ENCODE measurements at regions not wholly inside any gene's neighbourhood (a gene's known extent, or its start where the extent isn't known, plus 50 kb on each side); places are given as distances from the start of the nearest gene placed in this dataset.
"Not testable (repeated sequence)": the region's sequence is repeated elsewhere in the genome, so short reads cannot be mapped to it uniquely, and the experiment has no call there.

DNA sequence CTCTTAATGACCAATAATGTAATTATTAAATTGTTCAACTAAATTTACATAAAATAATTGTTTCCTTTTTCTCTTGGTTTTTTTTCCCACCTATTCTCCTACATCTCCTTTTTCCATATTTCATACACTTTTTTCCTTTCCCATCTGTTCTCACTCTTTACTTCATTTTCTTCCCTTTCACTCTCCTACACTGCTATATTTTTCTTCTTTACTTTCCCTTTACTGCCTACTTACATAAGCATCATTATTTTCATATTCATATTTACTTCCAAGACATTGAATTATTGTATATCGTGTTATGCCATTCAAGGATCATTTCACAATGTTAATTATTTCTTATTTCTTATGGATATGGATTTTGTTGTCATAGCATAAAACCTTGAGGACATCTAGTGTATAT, 1275.6 kb downstream of the NSUN3 start:
- no peak for DNase-seq (ENCODE audit: low read depth in 3 of 3, low spot score in 1 of 3)

DNA sequence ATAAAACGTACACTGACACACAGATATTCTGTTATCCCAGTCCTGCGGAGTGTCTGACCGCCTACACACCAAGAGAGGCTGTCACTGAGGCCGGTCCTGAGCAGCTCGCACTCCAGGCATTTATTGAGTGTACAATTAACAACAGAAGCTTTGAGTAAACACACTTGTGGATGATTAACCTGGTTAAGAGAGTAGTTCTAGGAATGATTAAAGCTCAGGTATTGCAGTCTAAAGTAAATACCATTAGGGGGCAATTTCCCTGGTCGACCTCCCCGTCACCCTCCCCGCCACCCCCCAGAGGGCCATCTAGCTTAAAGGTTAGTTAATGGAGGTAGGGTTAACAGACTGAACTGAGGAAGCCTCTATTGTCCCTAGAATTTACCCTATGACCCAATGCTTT, 1278.5 kb downstream of the NSUN3 start:
- DNase-seq (ENCODE audit: low read depth in 3 of 3, low spot score in 1 of 3), result no peak

- no peak for DNase-seq (ENCODE audit: low read depth in 3 of 3, low spot score in 1 of 3)
Observed at GRCh38 chr3:95343228-95343627, 1280.4 kb downstream of the NSUN3 start.

DNA sequence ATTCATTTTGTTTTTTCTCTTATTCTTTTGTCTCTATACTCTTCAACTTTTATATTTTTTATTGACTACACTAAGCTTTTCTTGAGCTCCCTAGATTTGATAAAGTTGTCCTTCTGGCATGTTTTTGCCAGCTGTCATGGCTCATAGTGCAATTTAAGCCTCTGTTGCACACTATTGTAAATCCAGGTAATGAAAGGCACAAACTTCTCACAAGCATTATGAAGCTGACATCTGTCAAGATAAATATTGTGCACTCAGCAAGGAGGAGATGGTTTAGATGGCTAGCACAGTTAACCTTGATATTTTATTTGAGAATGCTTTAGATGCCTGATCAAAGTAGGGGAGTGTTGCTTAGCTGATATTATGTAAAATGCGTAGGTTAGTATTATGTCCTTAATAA, 1280.9 kb downstream of the NSUN3 start:
- DNase-seq (ENCODE audit: low read depth in 3 of 3, low spot score in 1 of 3), result no peak

GRCh38 chr3:95347936-95348335, 1285.1 kb downstream of the NSUN3 start:
- not testable (repeated sequence) for DNase-seq (ENCODE audit: low read depth in 3 of 3, low spot score in 1 of 3)

GRCh38 chr3:95348879-95349278, 1286.0 kb downstream of the NSUN3 start:
- DNase-seq (ENCODE audit: low read depth in 3 of 3, low spot score in 1 of 3), result no peak

GRCh38 chr3:95350049-95350448, 1287.2 kb downstream of the NSUN3 start:
- DNase-seq (ENCODE audit: low read depth in 3 of 3, low spot score in 1 of 3), result no peak

- DNase-seq (ENCODE audit: low read depth in 3 of 3, low spot score in 1 of 3), result no peak
Observed at GRCh38 chr3:95351158-95351557, 1288.3 kb downstream of the NSUN3 start.

GRCh38 chr3:95352471-95352870, 1289.6 kb downstream of the NSUN3 start:
- no peak for DNase-seq (ENCODE audit: low read depth in 3 of 3, low spot score in 1 of 3)

GRCh38 chr3:95354489-95354888, 1291.6 kb downstream of the NSUN3 start:
- no peak for DNase-seq (ENCODE audit: low read depth in 3 of 3, low spot score in 1 of 3)

DNA sequence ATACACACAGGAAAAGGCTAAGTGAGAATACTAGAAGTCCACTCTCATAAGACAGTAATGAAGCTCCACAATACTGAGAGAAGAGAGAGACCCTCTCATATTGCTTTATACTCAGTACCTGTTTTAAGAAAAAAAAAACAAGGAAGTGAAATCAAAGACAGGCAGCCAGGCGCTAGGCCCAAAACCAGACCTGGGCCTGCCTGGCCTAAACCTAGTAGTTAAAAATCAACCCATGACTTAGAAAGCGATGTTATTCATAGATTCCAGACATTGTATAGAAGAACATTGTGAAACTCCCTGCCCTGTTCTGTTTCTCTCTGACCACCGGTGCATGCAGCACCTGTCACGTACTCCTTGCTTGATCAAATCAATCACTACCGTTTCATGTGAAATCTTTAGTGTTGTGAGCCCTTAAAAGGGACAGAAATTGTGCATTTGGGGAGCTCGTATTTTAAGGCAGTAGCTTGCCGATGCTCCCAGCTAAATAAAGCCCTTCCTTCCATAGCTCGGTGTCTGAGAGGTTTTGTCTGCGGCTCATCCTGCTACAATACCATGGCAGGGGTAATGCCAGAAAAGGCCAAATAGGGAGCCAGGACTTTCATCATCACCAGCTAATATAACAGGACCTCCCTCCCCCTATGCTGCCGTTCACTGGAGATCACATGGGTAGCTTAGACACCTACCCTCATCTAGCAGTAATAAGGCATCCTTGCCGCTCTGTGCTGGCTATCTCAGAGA, 1294.1 kb downstream of the NSUN3 start:
- no peak for DNase-seq (ENCODE audit: low read depth in 3 of 3, low spot score in 1 of 3)

GRCh38 chr3:95387242-95388021, 1324.6 kb downstream of the NSUN3 start:
- DNase-seq (ENCODE audit: low read depth in 3 of 3, low spot score in 1 of 3), result no peak

- no peak for DNase-seq (ENCODE audit: low read depth in 3 of 3, low spot score in 1 of 3)
Observed at GRCh38 chr3:95389725-95390313, 1327.0 kb downstream of the NSUN3 start.

DNA sequence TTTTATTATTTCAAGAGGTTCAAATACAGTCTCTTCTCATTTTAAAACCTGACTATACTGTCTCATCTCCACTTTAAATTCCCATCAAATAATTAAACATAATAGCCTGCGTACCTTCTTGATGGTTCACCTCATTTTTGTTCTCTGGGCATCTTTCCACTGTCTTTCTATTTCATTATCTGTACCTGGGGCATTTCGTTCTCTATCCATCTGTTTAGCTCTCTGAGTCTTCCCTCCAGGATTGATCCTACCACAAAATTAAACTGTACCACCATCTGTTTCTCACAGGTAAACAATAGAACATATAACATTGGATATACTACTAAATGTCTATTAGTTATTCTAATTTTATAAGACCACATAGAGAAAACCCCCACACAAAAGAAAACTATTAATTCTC, 1331.4 kb downstream of the NSUN3 start:
- DNase-seq (ENCODE audit: low read depth in 3 of 3, low spot score in 1 of 3), result no peak

- no peak for DNase-seq (ENCODE audit: low read depth in 3 of 3, low spot score in 1 of 3)
Observed at GRCh38 chr3:95399585-95399984, 1336.7 kb downstream of the NSUN3 start.

GRCh38 chr3:95401693-95402092, 1338.8 kb downstream of the NSUN3 start:
- DNase-seq (ENCODE audit: low read depth in 3 of 3, low spot score in 1 of 3), result no peak

GRCh38 chr3:95407709-95408463, 1345.0 kb downstream of the NSUN3 start:
- DNase-seq (ENCODE audit: low read depth in 3 of 3, low spot score in 1 of 3), result no peak

DNA sequence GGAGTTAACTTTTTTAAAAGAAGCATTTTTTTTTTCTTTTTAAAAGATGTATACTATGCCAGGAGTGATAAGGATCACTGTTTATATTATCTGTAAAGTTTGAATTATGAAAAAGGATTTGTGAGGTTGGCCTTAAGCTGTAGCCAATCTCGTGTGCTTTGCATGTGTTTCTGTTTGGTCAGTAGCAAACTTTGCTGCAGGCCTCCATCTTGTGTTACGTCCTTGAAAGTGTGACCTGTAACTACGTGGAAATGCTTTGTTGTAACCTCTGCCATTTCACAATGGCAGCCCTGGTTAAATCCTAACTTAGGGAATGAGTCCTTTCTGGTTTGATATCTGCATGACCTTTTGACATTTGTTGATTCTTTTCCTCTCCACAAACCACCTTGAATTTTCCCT, 1345.6 kb downstream of the NSUN3 start:
- no peak for DNase-seq (ENCODE audit: low read depth in 3 of 3, low spot score in 1 of 3)

DNA sequence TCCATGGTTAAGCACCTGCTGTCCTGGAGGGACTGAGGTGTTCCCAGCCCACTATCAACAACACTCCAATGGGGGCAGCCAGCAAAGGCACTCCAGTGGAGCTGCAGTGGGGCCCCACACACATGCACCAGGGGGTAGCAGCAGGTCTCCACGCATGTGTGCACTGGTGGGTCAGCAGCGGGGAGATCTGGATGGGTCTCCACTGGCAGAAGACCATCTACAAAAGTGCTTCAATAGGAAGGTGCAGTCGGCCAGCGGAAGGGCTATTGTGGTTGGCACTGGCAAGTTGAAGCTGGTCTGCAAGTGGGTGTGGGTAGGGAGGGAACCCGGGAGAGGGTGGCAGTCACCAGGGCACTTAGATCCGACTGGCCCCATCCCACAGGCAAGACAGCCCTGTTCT, 1355.4 kb downstream of the NSUN3 start:
- no peak for DNase-seq (ENCODE audit: low read depth in 3 of 3, low spot score in 1 of 3)

- no peak for DNase-seq (ENCODE audit: low read depth in 3 of 3, low spot score in 1 of 3)
Observed at GRCh38 chr3:95424279-95424678, 1361.4 kb downstream of the NSUN3 start.

DNA sequence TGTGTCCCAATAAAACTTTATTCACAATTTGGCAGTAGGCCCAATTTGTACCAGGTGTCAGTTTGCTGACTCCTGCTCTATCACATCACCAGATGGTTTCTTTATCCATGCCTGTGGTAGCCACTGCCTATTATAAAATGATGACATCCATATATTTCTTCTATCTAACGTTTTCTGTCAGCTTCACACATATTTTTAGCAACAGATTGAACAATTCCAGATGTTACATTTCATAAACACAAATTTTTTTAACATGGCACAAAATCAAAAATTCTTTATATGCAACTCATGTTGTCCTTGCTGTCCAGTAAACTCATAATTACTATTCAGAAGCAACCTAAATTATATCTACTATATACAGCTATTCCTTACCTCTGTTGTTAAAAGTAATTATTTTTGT, 1371.6 kb downstream of the NSUN3 start:
- no peak for DNase-seq (ENCODE audit: low read depth in 3 of 3, low spot score in 1 of 3)

DNA sequence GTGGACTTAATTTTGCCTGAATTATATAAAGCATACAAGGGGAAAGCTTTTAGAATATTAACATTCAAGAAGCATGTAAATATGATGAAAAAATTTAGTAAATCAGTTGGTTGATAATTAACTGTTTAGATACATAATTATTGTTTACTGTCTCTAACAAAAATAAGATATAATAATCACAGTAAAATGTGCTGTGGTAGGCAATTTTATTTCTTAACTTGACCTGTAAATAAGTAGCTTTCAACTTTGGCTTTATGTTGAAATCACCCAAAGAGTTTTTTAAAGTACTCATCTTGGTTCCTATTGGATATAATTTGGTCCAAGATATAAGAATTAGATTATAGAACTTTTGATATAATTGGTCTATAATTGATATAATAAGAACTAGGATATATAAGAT, 1374.5 kb downstream of the NSUN3 start:
- DNase-seq (ENCODE audit: low read depth in 3 of 3, low spot score in 1 of 3), result no peak
